HG03039 (cell line): ENCODE measurements at regions not wholly inside any gene's neighbourhood (a gene's known extent, or its start where the extent isn't known, plus 50 kb on each side); places are given as distances from the start of the nearest gene placed in this dataset.

Source experiments
- ATAC-seq: cut with Tn5 transposase; IDR thresholded peaks from one replicate; pipeline ENCODE4 v1.9.1; 2021; ENCODE audit warnings: mild to moderate bottlenecking, moderate library complexity; ENCODE audit not compliant: unreplicated experiment

DNA sequence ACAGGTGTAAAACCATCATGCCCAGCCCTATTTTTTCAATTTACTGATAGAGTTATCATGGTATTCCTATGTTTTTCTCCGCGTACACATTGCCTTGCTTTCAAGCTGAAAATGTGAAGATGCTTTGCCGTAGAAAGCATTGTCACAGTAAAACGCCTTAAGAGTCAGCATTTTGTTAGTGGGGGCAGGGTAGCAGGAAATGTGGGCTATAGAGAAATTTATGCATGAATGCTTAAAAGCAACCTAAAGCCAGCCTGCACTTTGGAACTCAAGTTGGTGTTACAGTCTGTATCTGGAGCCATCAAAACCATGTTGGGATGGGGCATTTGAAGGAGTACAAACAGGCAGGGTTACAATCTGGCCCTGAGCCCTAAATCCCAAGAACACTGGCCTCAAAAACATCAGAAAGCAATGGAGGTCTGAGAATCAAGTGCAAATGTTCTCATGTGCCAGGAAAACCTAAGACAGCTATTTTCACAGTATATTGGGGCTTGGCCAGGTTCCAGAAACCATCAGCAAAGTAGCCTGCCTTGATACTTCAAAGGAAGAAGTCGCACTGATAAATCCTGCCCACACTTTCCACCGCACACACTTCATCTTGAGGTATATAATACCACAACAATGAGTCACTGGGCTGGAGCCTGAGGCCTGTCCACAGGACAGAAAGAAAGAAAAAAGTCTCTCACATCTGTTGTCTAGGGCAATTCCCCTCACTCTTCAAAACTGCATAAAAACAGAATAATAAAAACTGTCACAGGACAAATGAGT lies 313.8 kb downstream of the ENC1 start:
- peak; percentile 69 for ATAC-seq

- no peak for ATAC-seq
Observed at GRCh38 chr5:74325866-74326265, 314.7 kb downstream of the ENC1 start.

GRCh38 chr5:74324556-74324955 lies 316.0 kb downstream of the ENC1 start:
- ATAC-seq = no peak

DNA sequence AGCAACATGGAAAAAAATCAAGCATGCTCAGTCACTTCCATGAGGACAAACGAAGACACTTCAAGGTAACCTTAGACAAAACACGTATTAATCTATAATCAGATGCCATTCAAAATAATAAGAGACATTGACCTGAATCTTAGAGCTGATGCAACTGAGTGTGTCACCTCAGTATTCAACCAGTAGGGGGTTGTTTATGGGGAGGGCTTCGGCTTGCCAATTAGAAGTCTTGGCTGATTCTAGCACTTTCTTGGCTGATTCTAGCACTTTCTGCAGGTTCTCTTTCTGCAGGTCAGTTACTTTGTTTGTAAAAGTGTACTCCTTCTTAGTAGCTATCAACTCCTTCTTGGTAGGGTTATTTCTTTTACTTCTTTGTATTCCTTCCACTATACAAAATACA lies 317.6 kb downstream of the ENC1 start:
- ATAC-seq = no peak

- no peak for ATAC-seq
Observed at GRCh38 chr5:74322191-74322590, 318.3 kb downstream of the ENC1 start.

- no peak for ATAC-seq
Observed at GRCh38 chr5:74321326-74321725, 319.2 kb downstream of the ENC1 start.

- no peak for ATAC-seq
Observed at GRCh38 chr5:74320526-74320925, 320.0 kb downstream of the ENC1 start.

- no peak for ATAC-seq
Observed at GRCh38 chr5:74319076-74319475, 321.5 kb downstream of the ENC1 start.

GRCh38 chr5:74316064-74316603 lies 324.4 kb downstream of the ENC1 start:
- ATAC-seq = peak; percentile 60

DNA sequence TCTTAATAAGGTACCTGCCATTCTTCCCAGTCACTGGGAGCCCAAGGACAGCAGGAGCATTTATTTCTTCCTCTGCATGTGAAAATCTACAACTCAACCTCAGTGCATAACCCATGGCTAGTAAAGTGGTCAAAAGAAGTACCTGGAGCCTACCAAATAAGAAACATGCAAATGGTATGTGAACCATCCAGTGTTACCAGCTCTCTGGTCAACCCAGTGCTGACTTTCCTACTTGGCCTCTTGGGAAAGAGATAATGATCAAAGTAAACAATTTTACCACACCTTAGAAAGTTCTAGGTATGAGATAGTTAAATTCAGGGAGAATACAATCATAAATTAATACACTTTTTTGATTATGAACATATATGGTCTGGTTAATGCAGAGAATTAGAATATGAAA lies 325.6 kb downstream of the ENC1 start:
- no peak for ATAC-seq

- no peak for ATAC-seq
Observed at GRCh38 chr5:74313896-74314295, 326.6 kb downstream of the ENC1 start.

- no peak for ATAC-seq
Observed at GRCh38 chr5:74312746-74313145, 327.8 kb downstream of the ENC1 start.

- ATAC-seq = no peak
Observed at GRCh38 chr5:74311961-74312360, 328.6 kb downstream of the ENC1 start.

DNA sequence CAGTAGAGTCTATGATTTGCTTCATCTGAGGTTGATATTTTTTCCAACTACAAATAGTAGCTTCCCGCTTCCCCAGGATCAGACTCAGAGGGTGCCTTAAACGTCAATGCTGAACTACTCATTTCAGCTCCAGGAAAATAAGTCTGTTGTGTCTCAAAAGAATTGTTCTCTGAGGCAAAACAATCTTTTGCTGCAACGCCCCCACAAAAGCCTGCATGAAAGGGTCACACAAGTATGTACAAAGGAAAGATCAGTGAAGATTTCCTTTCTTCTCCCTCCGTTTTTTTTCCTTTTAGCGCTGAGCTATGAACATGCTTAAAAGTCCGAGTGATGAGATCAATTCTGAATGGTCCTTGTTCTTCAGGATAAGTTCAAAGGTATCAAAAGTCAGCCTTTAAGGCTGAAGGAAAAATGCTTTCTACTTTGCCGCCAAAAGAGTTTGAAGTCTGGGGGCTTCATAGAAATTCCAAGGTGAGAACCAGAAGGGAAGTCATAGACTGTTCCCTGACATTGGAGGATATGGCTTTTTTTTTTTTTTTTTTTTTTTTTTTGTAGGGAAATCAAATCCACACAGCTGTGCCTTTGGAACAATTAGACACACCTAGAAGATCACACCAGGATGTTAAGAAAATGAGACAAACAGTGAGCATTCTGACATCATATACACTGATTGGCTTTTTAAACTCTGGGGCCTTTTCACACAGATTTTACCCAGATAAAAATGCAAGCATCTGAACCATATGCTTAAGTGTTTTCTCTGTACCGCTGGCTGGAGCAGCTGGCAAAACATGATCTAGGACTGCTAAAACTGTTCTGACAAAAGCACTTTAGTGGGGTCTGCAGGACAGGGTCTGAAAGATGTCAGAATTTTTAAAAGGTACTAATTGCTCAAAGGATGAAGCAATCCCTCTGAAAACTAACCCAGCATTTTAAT lies 329.3 kb downstream of the ENC1 start:
- ATAC-seq = no peak

DNA sequence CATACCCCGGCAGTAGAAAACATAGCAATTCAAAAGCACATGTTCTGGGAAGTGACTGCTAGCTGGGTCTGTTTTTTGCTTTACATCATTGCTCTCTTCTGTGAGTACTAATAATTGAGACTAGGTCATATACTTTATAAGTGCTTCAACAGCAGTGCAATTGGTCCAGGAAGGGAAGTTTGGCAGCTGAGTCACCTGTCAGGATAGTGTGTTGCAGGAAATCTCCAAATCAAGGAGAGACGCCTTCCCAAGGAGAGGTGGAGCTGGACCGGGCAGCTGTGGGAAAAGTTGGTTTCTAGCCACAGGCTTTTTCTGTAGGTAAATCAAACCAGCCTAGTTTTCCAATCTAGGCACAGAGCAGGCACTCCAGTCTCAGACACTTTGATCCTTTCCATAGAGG lies 330.1 kb downstream of the ENC1 start:
- no peak for ATAC-seq

GRCh38 chr5:74309050-74309449 lies 331.5 kb downstream of the ENC1 start:
- ATAC-seq = no peak

GRCh38 chr5:74306845-74307244 lies 333.7 kb downstream of the ENC1 start:
- no peak for ATAC-seq

DNA sequence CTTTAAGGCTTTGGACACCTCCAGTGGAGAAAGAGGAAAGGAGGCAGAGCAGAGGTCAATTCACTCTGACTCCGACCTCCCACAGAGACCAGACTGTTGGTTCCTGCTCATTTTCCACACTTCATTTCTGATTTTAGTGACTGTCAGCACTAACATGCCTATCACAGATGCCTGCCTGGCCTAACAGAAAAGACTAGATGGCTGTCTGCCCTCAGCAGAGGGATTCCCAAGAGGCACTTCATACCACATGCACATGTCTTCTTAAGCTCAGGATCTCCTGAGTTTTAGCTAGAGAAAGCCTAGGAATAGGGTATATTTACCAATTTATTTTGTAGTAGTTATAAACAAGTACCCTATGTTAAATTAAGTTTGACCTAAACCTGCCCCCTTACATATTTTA lies 336.0 kb downstream of the ENC1 start:
- ATAC-seq = no peak

- ATAC-seq = no peak
Observed at GRCh38 chr5:74303578-74303977, 336.9 kb downstream of the ENC1 start.

GRCh38 chr5:74301576-74301975 lies 339.0 kb downstream of the ENC1 start:
- ATAC-seq = no peak

- ATAC-seq = no peak
Observed at GRCh38 chr5:74300808-74301389, 339.6 kb downstream of the ENC1 start.
